PC-3 (cell line): ENCODE measurements at regions not wholly inside any gene's neighbourhood (a gene's known extent, or its start where the extent isn't known, plus 50 kb on each side); places are given as distances from the start of the nearest gene placed in this dataset.

ENCODE experiments used
- ATAC-seq: fragments of 200-7000 bp; cut with Tn5 transposase; 2 replicates; pipeline ENCODE4 v1.9.1; 2020; ENCODE audit warnings: mild to moderate bottlenecking, moderate library complexity
- BruUV-seq: library from RNA; stranded (reverse); fragments of 400-500 nt; replicated peaks from 2 replicates; lab custom pipeline; 2021; lab: Mats Ljungman, UMichigan
- CTCF ChIA-PET: fragments of 300-600 bp; sonication (Branson Sonifier 250); formaldehyde crosslinking; loops from one replicate; lab custom pipeline; 2022; ENCODE audit warnings: antibody characterized with exemption; lab: Charles Lee
- POLR2A ChIA-PET: fragments of 300-600 bp; sonication (Branson Sonifier 250); formaldehyde crosslinking; loops from one replicate; lab custom pipeline; 2022; ENCODE audit warnings: antibody characterized with exemption; ENCODE audit not compliant: unreplicated experiment; lab: Charles Lee
- DNase-seq: peaks from one replicate; pipeline ENCODE4 v3.0.0-alpha.2; 2015
- H2AFZ ChIP-seq: fragments of 300-600 bp; sonication (generic); 2 replicates; pipeline ENCODE4 v1.6.0; 2016; ENCODE audit warnings: antibody characterized with exemption, low read length
- H3F3A ChIP-seq: fragments of 300-600 bp; sonication (generic); one replicate; pipeline ENCODE4 v1.6.0; 2017; ENCODE audit warnings: antibody characterized with exemption, low read length, control low read depth, mild to moderate bottlenecking; ENCODE audit not compliant: unreplicated experiment
- H3K27ac ChIP-seq: fragments of 300-600 bp; sonication (generic); 2 replicates; pipeline ENCODE4 v1.5.1; 2016; ENCODE audit warnings: mild to moderate bottlenecking, low read length
- H3K27me3 ChIP-seq: fragments of 300-600 bp; sonication (generic); 2 replicates; pipeline ENCODE4 v1.6.1; 2016; ENCODE audit warnings: low read length, mixed read lengths
- H3K36me3 ChIP-seq: fragments of 300-600 bp; sonication (generic); 2 replicates; pipeline ENCODE4 v1.6.1; 2016; ENCODE audit warnings: low read depth, mixed run types, low read length, mixed read lengths
- H3K4me1 ChIP-seq: fragments of 300-600 bp; sonication (generic); 2 replicates; pipeline ENCODE4 v1.5.1; 2016; ENCODE audit warnings: low read length; ENCODE audit not compliant: insufficient read depth
- H3K4me2 ChIP-seq: fragments of 300-600 bp; sonication (generic); 2 replicates; pipeline ENCODE4 v1.6.0; 2016; ENCODE audit warnings: low read length
- H3K4me3 ChIP-seq: fragments of 300-600 bp; sonication (generic); 2 replicates; pipeline ENCODE4 v1.5.1; 2016; ENCODE audit warnings: mild to moderate bottlenecking, low read length, mixed read lengths
- H3K79me2 ChIP-seq: fragments of 300-600 bp; sonication (generic); 2 replicates; pipeline ENCODE4 v1.6.1; 2017; ENCODE audit warnings: low read length, mixed read lengths
- H3K9ac ChIP-seq: fragments of 300-600 bp; sonication (generic); 2 replicates; pipeline ENCODE4 v1.6.0; 2016; ENCODE audit warnings: mild to moderate bottlenecking, low read length
- H3K9me2 ChIP-seq: fragments of 300-600 bp; sonication (generic); replicated peaks from 2 replicates; pipeline ENCODE4 v1.6.1; 2016; ENCODE audit warnings: mixed run types, low read length, mixed read lengths
- H3K9me3 ChIP-seq: fragments of 300-600 bp; sonication (generic); 2 replicates; pipeline ENCODE4 v1.6.1; 2016; ENCODE audit warnings: low read length, mixed read lengths
- H4K20me1 ChIP-seq: fragments of 300-600 bp; sonication (generic); 2 replicates; pipeline ENCODE4 v1.6.1; 2016; ENCODE audit warnings: low read length, mixed read lengths
- CTCF ChIP-seq: fragments of 300-600 bp; sonication (generic); conservative IDR thresholded peaks from 2 replicates; pipeline ENCODE4 v1.5.1; 2017; ENCODE audit warnings: antibody characterized with exemption, low read depth, mild to moderate bottlenecking, low read length
- EZH2 ChIP-seq: fragments of 300-600 bp; sonication (generic); IDR thresholded peaks from one replicate; pipeline ENCODE4 v1.6.1; 2017; ENCODE audit warnings: antibody characterized with exemption, mild to moderate bottlenecking, low read length; ENCODE audit not compliant: unreplicated experiment
- EZH2phosphoT487 ChIP-seq: fragments of 300-600 bp; sonication (generic); IDR thresholded peaks from 2 replicates; pipeline ENCODE4 v1.6.1; 2018; ENCODE audit warnings: mild to moderate bottlenecking, antibody characterized with exemption, low read length, borderline replicate concordance
- intact Hi-C: fragments of 100-400 bp; cut with micrococcal nuclease; formaldehyde crosslinking; loops from 2 replicates; pipeline ENCODE4 v1.9.0; 2023

- TF ChIP-seq EZH2phosphoT487: no peak
- TF ChIP-seq EZH2: no peak
- no peak for TF ChIP-seq CTCF
- Histone ChIP-seq H3K4me1 (no peaks in the 10 kb centered on the region), H3K27me3 (no peaks in the 10 kb centered on the region), H3K9ac (no peak overlapping the region), H3K4me3 (no peak overlapping the region), H3K79me2 (no peaks in the 10 kb centered on the region), H4K20me1 (no peaks in the 10 kb centered on the region), H3K36me3 (no peaks in the 10 kb centered on the region), H3F3A (no peaks in the 10 kb centered on the region), H3K27ac (no peak overlapping the region), H3K4me2 (no peak overlapping the region), H3K9me2 (no peaks in the 10 kb centered on the region), H2AFZ (no peak overlapping the region), H3K9me3 (no peaks in the 10 kb centered on the region)
- intact Hi-C loops: no loop called here
- ChIA-PET POLR2A (no interaction called here), CTCF (no interaction called here)
- ATAC-seq: no peak
- BruUV-seq: no TSS peak
- no peak for DNase-seq
Observed at GRCh38 chr9:8014997-8015682, 215.6 kb upstream of the DMAC1 start.

GRCh38 chr9:8012986-8013385 is 213.4 kb upstream of the DMAC1 start:
- Histone ChIP-seq H3F3A (no peaks in the 10 kb centered on the region), H3K9me2 (no peaks in the 10 kb centered on the region), H3K79me2 (no peaks in the 10 kb centered on the region), H3K27me3 (no peaks in the 10 kb centered on the region), H3K9me3 (no peaks in the 10 kb centered on the region), H3K4me1 (no peaks in the 10 kb centered on the region), H3K4me2 (no peak overlapping the region), H3K9ac (no peak overlapping the region), H2AFZ (no peak overlapping the region), H3K27ac (no peak overlapping the region), H3K4me3 (no peak overlapping the region), H4K20me1 (no peaks in the 10 kb centered on the region), H3K36me3 (no peaks in the 10 kb centered on the region)
- DNase-seq (no peak), ATAC-seq (no peak)
- CTCF ChIA-PET: no interaction called here
- intact Hi-C loops: no loop called here
- BruUV-seq: no TSS peak
- POLR2A ChIA-PET: no interaction called here
- TF ChIP-seq CTCF (no peak), EZH2phosphoT487 (no peak)

GRCh38 chr9:8011974-8012373 is 212.4 kb upstream of the DMAC1 start:
- Histone ChIP-seq H3K9ac (no peak overlapping the region), H2AFZ (no peak overlapping the region), H3K9me3 (no peaks in the 10 kb centered on the region), H3F3A (no peaks in the 10 kb centered on the region), H4K20me1 (no peaks in the 10 kb centered on the region), H3K27me3 (no peaks in the 10 kb centered on the region), H3K79me2 (no peaks in the 10 kb centered on the region), H3K4me1 (no peaks in the 10 kb centered on the region), H3K36me3 (no peaks in the 10 kb centered on the region), H3K4me2 (no peak overlapping the region), H3K27ac (no peak overlapping the region), H3K9me2 (no peaks in the 10 kb centered on the region), H3K4me3 (no peak overlapping the region)
- TF ChIP-seq EZH2phosphoT487 (no peak), EZH2 (no peak), CTCF (no peak)
- intact Hi-C loops: no loop called here
- ATAC-seq: no peak
- POLR2A ChIA-PET: no interaction called here
- BruUV-seq: no TSS peak
- DNase-seq: no peak
- CTCF ChIA-PET: no interaction called here
